Neural progenitor cell (in vitro differentiated cells): ENCODE measurements at regions not wholly inside any gene's neighbourhood (a gene's known extent, or its start where the extent isn't known, plus 50 kb on each side); places are given as distances from the start of the nearest gene placed in this dataset.

Experiments
- CTCF ChIP-seq: fragments of 200-600 bp; sonication (generic); IDR thresholded peaks from 2 replicates; pipeline ENCODE4 v1.5.1; 2017; ENCODE audit warnings: antibody characterized with exemption, mild to moderate bottlenecking
- EZH2 ChIP-seq: fragments of 200-600 bp; sonication (generic); IDR thresholded peaks from 2 replicates; pipeline ENCODE4 v1.6.1; 2017; ENCODE audit warnings: antibody characterized with exemption, mild to moderate bottlenecking, moderate library complexity

- TF ChIP-seq EZH2 (no peak), CTCF (no peak)
These were observed 462.0 kb downstream of the LIG4 start for GRCh38 chr13:107753291-107753690.
